Eye (tissue), 1 donor: ENCODE measurements at regions not wholly inside any gene's neighbourhood (a gene's known extent, or its start where the extent isn't known, plus 50 kb on each side); places are given as distances from the start of the nearest gene placed in this dataset.
"Not testable (repeated sequence)": the region's sequence is repeated elsewhere in the genome, so short reads cannot be mapped to it uniquely, and the experiment has no call there.

Source experiments
- DNase-seq: peaks from one replicate; pipeline ENCODE4 v3.0.0-alpha.2; 2015

DNA sequence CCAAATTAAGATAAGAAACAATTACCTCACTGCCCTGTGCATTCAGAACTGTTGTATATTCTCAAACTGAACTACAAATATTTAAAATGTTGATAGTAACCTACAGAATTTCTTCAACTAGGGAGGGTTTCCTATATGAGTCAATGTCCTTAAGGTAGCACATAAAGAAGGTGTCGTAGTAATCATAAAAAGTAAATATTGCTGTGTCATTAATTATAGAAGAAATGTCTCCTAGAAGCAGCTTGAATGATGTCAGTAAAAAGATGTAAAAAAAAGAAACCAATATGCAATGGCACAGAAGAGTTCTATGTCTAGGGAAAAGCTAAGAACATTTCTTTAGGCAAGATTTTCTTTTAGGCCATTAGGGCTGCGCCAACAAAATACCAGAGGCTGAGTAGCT lies 559.6 kb upstream of the EPHA5 start:
- no peak for DNase-seq

DNA sequence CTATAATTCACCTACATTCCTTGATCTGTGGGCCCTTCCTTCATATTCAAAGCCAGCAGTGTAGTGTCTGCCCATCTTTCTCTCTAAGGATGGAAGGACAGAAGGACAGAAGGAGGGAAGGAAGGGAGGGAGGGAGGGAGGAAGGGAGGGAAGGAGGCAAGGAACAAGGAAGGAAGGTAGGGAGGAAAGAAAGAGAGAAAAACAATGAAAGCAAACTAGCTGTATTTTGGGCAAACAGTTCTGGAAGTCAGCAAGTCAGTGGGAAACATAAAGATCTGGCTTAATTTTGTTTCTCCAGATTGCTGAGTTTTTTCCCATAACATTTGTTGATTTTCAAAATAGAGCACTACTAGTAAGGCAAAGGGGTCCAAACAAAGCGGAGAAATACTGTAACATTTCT lies 555.2 kb upstream of the EPHA5 start:
- no peak for DNase-seq

DNA sequence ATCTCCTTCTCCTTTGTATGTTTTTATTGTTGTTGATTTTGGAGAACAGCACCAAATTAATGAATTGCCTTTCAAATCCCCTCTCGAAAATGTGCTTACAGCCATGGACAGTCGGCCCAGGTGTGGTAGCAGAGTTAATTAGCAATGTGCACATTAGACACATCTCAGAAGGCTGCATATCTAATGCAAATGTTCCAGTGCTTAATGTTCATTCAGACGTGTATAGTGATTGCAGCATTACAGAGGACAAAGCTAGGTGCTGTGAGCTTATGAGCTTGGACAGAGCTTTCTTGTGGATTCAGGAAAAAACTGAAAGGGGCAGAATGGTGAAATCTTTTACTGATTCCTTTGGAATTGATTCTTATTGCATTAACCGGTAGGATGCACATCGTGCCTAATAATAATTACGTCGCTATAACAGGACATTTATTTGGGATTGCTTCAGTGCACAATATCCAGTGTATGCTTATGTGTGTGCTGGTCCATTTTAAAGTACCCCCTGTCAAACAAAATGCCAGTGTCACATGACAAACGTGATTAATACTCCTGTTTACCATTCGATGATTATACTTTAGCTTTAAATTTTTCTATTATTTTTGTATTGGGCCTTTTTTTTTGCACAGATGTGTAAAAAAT lies 552.9 kb upstream of the EPHA5 start:
- DNase-seq, result peak; percentile 40

DNA sequence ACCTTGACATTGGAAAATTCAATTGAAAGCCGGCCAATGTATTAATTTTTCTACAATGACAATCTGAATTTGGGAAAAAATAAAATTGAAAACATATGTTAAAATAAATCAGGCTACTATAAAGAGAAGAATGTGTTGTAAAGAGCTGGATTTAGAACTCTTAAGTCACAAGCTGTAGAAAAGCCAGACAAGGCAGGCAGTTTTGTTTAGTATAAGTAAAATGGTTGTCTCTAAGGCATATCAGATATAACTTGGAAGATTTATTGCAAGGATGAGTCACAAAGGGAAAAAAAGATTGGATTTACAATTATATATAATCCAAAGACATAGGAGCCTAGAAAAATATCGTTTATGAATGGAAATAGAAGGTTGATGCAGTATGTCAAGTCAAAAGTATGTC lies 549.1 kb upstream of the EPHA5 start:
- DNase-seq, result no peak

DNA sequence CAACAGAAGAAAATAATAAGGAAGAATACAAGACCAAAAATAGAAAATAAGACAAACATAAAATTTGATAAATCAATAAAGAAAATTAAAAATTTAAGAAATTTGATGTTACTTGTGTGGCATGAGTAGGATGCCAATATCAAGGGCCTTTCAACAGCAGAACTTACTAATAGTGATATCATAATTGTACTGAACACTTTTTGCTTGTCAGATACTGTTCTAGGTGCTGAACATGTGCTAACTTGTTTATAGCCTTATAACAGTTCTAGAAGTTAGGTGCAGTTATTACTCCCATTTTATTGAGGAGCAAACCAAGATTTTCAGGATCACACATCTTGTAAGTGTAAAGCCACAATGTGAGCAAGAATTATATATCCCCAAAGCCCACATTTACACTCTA lies 546.0 kb upstream of the EPHA5 start:
- DNase-seq, result no peak

DNA sequence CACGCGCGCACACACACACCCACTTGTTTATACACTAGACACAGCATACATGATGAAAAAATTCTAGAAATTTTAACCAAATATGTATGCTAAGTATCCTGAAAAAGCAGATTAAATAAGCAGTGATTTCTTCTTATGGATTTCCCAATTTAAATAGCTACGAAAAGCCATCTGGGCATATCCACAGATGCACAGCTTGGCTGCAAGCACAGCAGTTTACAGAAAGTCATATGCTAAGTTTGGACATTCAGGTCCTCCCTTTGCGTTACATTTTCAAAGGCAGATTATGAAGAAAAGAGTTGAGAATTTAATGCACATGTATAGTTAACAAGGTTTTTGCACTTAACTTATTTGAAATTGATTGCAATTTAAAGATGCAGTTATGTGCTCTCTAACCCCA lies 542.2 kb upstream of the EPHA5 start:
- no peak for DNase-seq

DNA sequence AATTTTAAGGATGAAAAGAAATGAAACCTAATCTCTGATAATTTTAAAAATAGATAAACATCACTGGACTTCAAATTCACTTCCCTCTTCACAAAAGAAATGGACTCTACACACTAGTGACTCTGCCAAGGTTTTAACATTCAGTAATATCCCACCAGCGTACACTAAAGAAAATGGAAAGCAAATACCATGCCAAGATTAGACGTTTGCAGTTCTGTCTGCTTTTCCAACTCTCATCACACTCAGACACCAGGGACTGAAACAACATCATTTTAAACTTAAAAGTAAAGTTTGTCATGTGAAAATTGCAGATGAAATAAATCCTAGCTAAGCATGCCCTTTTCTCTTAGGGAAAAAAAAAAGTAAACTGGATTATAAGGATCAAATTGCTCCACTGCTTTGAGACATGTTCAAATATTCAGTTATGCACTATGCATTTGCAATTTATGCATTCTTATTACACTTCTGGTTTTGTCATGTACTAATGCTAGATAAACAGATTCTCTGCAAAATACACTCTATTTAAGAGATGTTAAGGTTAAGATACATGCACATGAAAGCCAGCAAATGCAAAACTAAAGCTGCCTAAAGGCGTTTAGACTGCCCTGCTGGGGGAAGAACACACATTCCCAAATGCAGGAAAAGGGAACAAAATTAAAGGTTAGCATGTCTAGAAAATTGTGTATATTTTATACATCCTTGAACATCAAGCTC lies 534.4 kb upstream of the EPHA5 start:
- no peak for DNase-seq

DNA sequence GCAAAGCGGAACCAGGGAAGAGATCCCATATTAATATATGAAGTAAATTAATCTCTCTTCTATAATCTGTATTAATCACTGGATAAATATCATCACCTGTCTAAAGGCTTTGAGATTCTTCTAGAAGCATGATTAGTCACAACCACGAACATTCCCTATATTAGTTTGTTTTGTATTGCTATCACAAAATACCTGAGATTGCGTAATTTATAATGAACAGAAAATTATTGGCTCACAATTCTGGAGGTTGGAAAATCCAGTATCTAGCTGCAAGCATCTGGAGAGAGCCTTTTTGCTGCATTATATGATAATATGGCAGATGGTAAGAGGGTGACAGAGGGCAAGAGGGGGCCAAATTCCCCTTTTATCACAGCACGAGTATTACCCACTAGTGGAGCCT lies 532.6 kb upstream of the EPHA5 start:
- no peak for DNase-seq

DNA sequence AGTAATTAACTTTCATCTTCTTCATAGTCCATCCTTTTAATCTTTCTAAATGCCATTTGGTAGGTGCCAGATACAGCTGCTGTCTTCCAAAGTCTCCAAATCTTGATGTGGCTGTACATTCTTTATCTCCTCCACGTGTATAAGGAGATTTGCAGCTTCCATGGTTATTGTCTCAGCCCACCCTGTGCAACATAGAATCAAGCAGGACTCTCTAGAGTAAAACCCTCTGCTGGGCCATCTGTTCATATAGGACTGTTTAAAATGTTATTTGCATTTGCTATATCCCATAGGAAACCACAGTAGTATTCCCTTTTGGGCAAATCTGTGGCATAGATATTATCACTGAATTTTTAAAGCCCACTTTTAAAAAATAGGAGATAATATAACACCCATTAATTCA lies 527.2 kb upstream of the EPHA5 start:
- DNase-seq, result no peak

DNA sequence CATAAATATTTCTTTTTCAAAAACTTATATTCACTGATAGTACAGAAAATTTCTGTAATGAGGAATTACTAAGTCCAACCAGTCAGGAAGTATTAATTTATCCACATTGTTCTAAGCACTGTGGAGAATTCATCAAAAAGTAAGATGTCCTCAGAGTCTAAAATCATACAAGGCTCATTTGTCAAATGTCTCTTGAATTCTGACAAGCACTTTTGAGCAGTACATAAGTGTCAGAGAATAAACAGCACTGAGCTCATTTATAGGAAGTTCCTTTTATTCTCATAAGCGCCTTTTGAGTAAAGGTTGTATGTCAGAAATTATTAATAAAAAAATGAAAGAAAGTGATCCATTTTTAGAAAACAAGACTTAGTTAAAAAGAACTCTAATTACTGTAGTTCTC lies 523.2 kb upstream of the EPHA5 start:
- peak; percentile 14 for DNase-seq

DNA sequence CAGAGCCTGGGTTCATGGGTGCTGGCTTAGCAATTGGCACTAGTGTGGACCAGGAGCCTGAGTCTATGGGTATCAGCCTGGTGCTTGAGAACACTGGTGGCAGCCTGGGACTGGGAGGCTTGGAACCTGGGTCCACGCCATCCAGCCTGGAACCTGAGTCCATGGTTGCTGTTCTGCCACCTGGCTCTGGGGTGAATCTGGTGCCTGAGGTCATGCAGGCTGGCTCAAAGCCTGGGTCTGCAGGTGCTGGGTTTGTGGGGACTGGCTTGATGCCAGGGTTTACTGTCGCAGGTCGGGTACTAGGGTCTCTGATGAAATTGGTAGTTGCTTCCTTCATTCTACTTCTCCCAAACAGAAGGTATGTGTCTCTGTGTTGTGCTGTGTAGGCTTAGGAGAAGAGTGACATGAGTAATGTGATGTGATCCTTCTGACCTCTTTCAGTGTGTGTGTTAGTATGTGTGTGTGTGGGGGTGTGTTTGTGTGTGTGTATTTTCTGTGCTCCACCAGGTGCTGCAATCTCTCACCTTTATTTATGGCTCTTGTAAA lies 517.0 kb upstream of the EPHA5 start:
- no peak for DNase-seq

DNA sequence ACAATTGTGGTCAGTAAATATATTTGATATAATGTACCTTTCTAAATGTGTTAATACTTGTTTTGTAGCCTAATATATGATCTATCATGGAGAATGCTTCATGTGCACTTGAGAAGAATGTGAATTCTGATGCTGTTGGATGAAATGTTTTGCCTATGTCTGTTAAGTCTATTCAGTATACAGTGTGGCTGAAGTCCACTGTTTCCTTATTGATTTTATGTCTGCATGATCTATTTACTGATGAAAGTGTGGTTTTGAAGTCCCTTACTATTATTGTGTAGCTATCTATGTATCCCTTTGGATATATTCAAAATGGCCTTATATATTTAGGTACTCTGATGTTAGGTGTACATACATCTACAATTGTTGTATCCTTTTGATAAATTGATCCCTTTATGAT lies 515.8 kb upstream of the EPHA5 start:
- no peak for DNase-seq

DNA sequence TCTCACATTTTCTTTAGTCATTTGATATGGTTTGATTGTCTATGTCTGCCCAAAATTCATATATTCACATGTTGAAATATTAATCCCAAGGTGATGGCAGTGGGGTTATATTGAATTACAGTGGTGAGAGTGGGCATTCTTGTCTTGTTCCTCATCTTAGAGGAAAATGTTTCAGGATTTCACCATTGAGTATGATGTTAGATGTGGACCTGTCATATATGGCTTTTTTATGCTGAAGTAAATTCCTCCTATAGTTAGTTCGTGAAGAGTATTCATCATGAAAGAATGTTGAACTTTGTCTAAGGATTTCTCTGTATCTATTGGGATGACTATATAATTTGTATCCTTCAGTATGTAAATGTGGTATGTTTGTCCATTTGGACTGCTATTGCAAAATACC lies 512.3 kb upstream of the EPHA5 start:
- no peak for DNase-seq

DNA sequence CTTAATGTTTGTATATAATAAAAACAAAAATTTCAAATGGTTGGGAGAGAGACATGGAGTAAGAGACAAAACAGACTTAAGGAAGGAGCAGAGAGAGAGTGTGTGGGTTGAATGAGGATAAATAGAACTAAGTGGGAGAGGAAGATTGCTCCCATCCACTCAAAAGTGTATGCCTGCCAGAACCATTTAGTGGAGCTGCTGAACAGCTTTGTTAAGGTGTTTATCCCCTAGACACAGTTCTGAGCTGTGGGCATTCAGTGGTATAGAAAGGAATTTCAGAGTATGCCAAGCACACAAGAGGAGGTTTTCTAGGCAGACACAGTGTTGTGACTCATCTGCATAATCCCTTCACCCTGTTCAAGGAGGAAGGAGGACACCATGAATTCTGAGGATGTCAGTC lies 508.6 kb upstream of the EPHA5 start:
- peak; percentile 57 for DNase-seq

DNA sequence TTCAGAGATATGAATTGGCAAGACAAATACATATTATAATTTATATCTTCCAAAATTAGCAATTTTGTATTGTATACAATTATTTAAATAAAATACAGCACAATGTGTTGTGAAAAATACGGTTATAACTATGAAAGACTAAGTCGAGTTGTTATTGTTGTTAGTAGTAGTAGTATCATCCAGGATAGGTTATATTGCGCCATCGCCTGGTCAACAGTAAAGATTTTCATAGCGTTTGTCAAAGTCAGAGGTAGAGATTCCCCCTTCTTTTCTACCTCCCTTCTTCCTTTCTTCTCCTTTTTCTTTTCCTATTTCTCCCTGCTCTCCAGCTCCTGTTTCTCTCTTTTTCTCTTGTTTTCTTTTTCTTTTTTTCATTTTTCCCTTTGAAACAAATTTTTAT lies 499.1 kb upstream of the EPHA5 start:
- peak; percentile 7 for DNase-seq

DNA sequence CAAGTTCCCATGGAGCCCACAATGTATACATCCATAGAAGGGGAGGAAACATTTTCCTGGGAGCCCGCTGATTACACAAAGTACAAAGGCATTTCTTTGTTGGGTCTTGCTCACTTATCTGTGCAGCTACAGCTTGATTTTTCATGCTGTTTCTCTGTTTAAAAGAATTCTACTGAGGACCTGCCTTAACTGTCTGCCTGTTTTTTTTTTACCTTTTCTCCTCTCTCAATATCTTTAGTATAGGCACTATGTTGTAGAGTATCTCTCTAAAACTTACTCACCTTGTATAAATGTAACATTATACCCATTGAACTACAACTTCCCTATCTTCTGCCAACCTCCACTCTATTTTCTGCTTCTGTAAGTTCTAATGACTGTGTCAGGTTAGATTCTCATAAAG lies 494.6 kb upstream of the EPHA5 start:
- no peak for DNase-seq

DNA sequence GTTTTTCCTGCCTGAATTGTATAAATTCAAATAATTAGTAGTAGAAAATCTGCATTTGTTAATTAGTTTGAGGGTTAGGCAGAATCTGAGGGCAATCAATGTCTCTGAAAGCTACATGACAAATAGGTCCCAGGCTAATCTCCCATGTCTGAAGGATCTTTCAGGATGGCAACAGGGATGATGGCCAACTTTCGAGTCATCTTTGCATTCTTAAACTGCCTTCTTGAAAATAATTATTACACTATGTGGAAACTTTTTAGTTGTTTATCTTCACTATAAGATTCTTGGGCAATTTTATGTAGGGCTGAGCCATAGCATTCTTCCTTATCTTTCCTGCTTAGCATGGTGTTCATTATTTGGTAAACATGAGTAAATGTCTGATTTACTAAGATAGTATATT lies 490.3 kb upstream of the EPHA5 start:
- DNase-seq, result no peak

DNA sequence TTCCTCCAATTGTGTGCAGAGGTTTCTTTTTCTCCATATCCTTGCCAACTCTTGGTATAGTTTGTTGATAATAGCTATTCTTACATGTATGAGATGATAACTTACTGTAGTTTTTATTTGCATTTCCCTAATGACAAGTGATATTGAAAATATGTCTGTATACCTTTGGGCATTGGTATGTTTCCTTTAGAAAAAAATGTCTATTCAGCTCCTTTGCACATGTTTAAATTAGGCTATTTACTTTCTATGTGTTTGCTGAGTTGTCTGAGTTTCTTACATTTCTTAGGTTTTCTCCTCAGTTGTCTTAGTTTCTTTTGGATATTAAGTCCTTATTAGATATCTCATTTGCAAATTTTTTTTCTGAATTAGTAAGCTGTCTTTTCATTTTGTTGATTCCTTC lies 487.3 kb upstream of the EPHA5 start:
- DNase-seq, result no peak

DNA sequence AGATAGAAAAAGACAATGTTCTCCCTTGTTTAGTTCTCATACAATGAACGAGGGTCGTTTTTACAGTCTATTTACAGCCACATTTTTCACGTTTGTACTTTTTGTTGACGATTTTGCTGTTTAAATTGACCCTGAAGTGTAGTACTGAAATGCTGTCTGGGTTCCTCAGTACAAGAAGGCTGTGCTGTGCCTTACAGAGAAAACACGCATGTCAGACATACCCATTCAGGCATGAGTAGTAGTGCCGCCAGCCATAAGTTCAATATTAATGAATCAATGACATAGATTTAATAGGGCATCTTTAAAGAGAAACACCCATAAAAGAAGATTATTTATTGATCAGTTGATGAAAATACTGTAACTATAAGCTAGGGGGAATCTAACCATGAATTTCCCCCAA lies 459.8 kb upstream of the EPHA5 start:
- DNase-seq, result peak; percentile 35

DNA sequence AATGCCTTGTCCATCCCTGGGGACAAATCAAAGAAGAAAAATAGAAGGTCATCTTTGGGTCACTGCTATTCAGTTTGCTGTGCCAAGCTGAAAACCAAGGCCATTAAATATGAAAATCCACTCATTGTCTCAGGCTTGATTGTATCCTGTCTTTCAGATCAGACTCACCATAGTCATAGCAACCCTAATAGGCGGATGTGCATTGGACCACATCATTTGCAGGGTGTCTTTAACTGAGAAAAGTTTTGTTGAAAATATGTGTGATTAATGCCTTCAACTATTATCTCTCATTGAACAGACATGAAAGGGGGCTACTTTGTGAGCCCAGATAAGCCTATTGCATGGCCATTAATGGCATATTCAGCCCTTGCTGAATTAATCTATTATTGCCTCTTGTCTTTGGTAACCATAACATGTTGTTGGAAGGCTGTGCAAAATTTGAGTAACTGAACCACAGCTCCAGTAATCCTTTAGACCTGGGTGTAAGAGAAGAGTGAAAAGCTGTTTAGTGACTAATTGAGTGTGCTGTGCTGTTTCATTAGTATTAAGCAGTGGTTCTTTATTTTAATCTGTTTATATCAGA lies 453.6 kb upstream of the EPHA5 start:
- DNase-seq, result peak; percentile 89

DNA sequence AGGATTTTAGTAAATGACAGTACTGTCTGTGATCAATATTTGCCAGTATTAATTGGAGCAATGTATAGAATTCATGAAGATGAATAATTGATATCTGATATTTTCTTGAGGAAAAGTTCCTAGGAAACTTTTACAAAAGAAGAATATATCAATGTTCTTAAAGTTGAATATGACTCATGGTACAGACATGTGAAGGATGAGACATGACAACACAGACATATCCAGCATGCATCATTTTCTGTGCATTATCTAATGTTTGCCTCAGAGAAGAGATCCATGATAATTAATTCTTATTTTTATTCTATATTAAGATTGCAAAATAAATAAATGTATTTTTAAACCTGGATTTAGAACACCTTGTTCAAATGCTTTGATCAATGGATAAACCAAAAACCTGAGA lies 452.9 kb upstream of the EPHA5 start:
- DNase-seq, result no peak

DNA sequence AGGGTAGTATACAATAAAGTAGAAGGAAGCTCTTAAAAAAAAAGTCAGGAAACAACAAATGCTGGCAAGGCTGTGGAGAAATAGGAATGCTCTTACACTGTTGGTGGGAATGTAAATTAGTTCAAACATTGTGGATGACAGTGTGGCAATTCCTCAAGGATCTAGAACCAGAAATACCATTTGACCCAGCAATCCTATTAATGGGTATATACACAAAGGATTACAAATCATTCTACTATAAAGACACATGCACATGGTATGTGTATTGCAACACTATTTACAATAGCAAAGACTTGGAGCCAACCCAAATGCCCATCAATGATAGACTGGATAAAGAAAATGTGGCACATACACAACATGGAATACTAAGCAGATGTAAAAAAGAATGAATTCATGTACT lies 444.9 kb upstream of the EPHA5 start:
- not testable (repeated sequence) for DNase-seq

DNA sequence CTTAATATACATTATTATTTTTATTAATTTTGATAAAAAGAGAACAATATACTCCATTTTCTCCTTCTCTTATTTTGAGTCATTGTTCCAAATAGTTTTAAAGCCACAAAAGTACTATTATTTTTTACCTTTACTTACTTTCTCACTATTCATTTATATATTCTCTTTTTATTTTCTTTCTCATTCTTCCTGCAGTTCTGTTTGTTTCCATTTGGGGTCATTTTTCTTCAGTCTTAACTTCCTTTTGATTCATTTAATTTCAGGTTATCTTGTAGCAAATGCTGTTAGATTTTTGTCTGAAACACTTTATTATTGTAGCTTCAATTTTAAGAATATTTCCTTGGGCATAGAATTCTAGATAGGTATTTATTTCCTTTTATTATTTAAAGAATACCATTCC lies 438.6 kb upstream of the EPHA5 start:
- DNase-seq, result no peak

DNA sequence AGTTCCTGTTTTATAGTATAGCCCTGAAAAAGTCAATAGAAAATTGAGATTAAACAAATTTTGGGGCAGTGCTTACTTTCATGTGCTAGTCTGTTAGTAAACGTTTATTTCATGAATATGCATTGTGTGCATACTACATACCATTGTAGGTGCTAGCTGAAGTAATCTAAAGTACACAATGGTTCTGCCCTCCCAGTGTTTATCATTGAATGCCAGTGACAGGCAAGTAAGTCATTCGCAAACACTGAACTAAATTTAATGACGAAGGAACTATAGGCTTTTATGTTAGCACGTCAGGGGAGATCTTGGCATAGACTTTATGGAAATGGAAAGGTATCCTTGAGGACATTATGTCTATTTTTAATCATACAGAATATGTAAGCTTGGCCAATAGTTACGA lies 426.9 kb upstream of the EPHA5 start:
- no peak for DNase-seq

DNA sequence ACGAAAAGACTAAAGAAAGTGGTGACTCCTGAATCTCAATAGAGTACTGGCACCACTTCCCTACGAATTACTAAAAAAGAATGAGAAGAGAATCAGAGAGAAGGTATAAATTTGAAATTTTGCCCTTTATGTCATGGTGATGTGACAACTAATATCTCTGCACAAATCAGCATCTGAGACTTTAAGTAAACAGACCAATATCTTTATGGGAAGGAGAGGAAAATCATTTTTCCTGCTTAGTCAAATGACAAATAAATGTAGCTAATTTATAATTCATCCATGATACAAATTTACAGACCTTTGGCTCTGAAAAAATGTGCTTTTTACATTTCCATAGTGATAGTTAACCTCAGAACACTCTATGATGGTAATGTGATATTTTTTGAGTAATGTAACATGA lies 424.8 kb upstream of the EPHA5 start:
- no peak for DNase-seq
